ENCODE measurements at regions not wholly inside any gene's neighbourhood (a gene's known extent, or its start where the extent isn't known, plus 50 kb on each side); places are given as distances from the start of the nearest gene placed in this dataset.

DNA sequence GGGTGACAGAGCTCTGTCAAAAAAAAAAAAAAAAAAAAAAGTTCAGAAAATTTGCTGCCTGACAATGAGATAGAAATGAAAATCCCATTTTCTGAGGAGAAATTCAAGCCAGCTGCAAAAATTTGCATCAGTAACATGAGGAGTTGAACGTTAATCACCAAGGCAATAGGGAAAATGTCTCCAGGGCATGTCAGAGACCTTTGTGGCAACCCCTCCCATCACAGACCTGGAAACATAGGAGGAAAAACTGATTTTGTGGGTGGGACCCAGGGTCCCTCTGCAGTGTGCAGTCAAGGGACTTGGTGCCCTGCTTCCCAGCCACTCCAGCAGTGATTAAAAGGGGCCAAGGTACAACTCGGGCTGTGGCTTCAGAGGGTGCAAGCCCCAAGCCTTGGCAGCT, 615.4 kb downstream of the RWDD3 start:
- FAIRE-seq, result no peak
- TF ChIP-seq, protein P1, sequence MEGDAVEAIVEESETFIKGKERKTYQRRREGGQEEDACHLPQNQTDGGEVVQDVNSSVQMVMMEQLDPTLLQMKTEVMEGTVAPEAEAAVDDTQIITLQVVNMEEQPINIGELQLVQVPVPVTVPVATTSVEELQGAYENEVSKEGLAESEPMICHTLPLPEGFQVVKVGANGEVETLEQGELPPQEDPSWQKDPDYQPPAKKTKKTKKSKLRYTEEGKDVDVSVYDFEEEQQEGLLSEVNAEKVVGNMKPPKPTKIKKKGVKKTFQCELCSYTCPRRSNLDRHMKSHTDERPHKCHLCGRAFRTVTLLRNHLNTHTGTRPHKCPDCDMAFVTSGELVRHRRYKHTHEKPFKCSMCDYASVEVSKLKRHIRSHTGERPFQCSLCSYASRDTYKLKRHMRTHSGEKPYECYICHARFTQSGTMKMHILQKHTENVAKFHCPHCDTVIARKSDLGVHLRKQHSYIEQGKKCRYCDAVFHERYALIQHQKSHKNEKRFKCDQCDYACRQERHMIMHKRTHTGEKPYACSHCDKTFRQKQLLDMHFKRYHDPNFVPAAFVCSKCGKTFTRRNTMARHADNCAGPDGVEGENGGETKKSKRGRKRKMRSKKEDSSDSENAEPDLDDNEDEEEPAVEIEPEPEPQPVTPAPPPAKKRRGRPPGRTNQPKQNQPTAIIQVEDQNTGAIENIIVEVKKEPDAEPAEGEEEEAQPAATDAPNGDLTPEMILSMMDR (IDR thresholded peaks at IDR 0.05; ENCODE audit: insufficient read depth, missing control alignments), result no peak
- no peak for DNase-seq (ENCODE audit: insufficient read length, low spot score)

DNA sequence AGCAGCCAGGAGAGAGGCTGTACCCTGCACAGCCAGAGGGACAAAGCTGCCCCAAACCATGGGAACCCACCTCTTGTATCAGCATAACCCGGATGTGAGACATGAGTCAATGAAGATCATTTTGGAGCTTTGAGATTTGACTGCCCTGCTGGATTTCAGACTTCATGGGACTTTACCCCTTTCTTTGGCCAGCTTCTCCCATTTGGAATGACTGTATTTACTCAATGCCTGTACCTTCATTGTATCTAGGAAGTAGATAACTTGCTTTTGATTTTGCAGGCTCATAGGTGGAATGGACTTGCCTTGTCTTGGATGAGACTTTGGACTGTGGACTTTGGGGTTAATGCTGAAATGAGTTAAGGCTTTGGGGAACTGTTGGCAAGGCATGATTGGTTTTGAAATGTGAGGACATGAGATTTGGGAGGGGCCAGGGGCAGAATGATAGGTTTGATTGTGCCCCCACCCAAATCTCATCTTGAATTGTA, 616.2 kb downstream of the RWDD3 start:
- no peak for FAIRE-seq
- TF ChIP-seq, protein P1 (IDR thresholded peaks at IDR 0.05; ENCODE audit: insufficient read depth, missing control alignments), result no peak
- DNase-seq (ENCODE audit: insufficient read length, low spot score), result no peak

DNA sequence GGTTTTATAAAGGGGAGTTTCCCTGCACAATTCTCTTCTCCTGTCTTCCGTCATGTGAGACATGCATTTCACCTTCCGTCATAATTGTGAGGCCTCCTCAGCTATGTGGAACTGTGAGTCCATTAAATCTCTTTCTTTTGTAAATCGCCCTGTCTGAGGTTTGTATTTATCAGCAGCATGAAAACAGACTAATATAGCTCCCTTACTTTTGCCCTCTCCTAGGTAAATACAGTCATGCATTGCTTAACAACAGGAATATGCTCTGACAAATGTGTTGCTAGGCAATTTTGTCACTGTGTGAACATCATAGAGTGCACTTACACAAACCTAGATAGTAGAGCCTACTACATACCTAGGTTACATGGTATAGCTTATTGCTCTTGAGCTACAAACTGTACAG, 616.8 kb downstream of the RWDD3 start:
- no peak for FAIRE-seq
- no peak for DNase-seq (ENCODE audit: insufficient read length, low spot score)
- TF ChIP-seq, protein P1 (IDR thresholded peaks at IDR 0.05; ENCODE audit: insufficient read depth, missing control alignments), result no peak

DNA sequence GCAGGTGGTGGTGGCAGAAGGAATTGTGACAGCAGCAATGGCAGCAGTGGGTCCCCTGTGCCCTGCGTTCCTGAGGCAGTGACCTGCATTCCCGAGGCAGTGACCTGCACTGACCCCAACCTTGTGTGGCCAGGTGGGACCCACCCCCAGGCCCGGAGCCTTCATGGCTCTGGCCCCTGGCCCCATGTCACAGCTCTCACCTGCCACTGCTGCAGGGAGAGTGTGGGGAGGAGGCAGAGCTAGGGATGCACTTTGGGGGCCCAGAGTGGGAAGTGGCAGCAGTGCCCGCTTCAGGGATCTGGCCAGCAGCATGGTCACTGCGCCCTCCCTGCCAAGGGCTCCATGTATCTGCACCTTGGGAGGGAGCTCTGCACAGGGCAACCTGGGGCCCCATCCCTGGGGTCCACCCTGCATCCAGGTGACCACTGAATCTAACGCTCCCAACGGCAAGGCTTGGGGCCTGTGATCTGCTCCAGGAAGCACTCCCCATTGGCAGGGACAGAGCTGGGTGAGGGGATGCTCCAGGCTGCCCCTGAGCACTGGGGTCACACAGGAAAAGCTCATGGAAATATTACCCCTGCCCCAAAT, 618.6 kb downstream of the RWDD3 start:
- TF ChIP-seq, protein P1 (IDR thresholded peaks at IDR 0.05; ENCODE audit: insufficient read depth, missing control alignments), result no peak
- FAIRE-seq (no peak), DNase-seq (ENCODE audit: insufficient read length, low spot score) (no peak)

DNA sequence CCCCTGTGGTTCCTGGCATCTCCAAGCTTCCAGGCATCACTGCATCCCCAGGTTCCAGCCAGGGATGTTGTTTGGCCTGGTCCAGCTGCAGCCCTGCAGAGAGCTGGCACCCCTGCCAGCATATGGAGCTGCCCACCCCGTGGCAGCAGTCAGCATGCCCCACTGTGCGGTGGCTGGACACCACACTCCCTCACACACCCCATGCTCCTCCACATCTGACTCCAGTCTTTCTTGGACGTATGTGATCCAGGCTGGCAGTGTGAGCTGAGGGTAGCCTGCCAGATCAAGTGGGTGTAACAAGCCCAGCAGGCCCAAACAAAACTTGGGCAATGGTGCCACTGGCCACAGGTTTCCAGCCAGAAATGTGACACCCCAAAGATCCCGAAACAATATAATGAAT, 620.4 kb downstream of the RWDD3 start:
- no peak for FAIRE-seq
- no peak for DNase-seq (ENCODE audit: insufficient read length, low spot score)
- TF ChIP-seq, protein P1 (IDR thresholded peaks at IDR 0.05; ENCODE audit: insufficient read depth, missing control alignments), result no peak

DNA sequence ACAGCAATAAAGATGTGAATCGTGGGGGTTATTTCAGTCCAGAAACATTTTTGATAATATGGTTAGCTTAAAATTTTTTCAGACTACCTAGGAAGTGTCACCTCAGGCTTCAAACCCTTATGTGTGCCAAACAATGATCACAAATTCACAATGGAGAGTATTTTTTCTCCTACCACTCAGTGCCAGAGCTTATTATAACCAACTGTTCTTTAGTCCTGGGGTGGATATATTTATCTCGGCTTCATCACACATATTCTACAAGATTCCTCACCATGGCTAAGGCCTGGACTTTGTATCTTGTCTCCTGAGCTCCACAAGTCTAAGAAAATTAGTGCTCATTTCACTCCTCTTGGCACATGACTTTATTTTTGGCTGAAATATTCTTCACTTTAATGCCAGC, 629.1 kb downstream of the RWDD3 start:
- DNase-seq (ENCODE audit: insufficient read length, low spot score) (no peak), FAIRE-seq (no peak)
- TF ChIP-seq, protein P1 (IDR thresholded peaks at IDR 0.05; ENCODE audit: insufficient read depth, missing control alignments), result no peak

DNA sequence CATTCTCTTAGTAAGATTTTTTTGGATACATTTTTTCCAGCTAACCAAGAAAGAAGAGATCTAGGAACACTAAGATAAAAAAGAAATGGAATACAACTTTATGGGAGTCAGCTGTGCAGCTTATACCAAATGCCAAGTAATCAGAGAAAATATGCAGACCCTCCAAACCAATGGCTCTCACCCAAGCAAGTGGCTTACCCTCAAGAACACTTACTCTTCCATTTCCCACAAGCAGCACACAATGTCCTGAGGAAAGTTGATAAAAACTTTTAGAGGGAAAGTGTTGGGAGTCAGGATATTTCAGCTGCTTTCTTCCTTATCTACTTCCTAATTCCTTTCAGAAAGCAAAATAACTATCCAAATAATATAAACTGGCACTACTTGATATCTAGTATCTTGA, 631.8 kb downstream of the RWDD3 start:
- TF ChIP-seq, protein P1 (IDR thresholded peaks at IDR 0.05; ENCODE audit: insufficient read depth, missing control alignments), result no peak
- FAIRE-seq (no peak), DNase-seq (ENCODE audit: insufficient read length, low spot score) (no peak)

Measured in D721Med (cell line).